Vagina (tissue), 2 donors: ENCODE measurements at regions not wholly inside any gene's neighbourhood (a gene's known extent, or its start where the extent isn't known, plus 50 kb on each side); places are given as distances from the start of the nearest gene placed in this dataset.

Source experiments
- DNase-seq, 2 donors: peaks; one replicate each; pipeline ENCODE4 v3.0.0-alpha.2; 2017; ENCODE audit errors: extremely low spot score in 2 of 2
- H3K27ac ChIP-seq: fragments of 200-600 bp; sonication (generic); one replicate; pipeline ENCODE4 v1.5.1; 2019
- H3K27me3 ChIP-seq: fragments of 200-600 bp; sonication (generic); one replicate; pipeline ENCODE4 v1.5.1; 2019
- H3K36me3 ChIP-seq, 2 donors: fragments of 200-600 bp; sonication (generic); one replicate each; pipeline ENCODE4 v1.5.1; 2017 to 2019
- H3K4me1 ChIP-seq: fragments of 200-600 bp; sonication (generic); one replicate; pipeline ENCODE4 v1.5.1; 2019
- H3K4me3 ChIP-seq, 2 donors: fragments of 200-600 bp; sonication (generic); 1 replicate in 1 of 2; 2 replicates in 1 of 2; pipeline ENCODE4 v1.5.1; 2016 to 2019
- H3K9me3 ChIP-seq: fragments of 200-600 bp; sonication (generic); one replicate; pipeline ENCODE4 v1.5.1; 2019
- POLR2A ChIP-seq, 2 donors: fragments of 450-650 bp; IDR thresholded peaks; one replicate each; pipeline ENCODE4 v1.6.1; 2017; ENCODE audit warnings: antibody characterized with exemption in 2 of 2, mild to moderate bottlenecking in 2 of 2, moderate library complexity in 2 of 2
- POLR2AphosphoS5 ChIP-seq, 2 donors: sonication (generic); formaldehyde crosslinking; IDR thresholded peaks; one replicate each; pipeline ENCODE4 v1.9.0; 2017; ENCODE audit warnings: antibody characterized with exemption in 2 of 2, mild to moderate bottlenecking in 2 of 2, low read depth in 1 of 2; ENCODE audit not compliant: insufficient read depth in 1 of 2
- intact Hi-C: fragments of 100-400 bp; cut with DNase I; formaldehyde crosslinking; loops from one replicate; pipeline ENCODE4 v1.15.1; 2023
- TF ChIP-seq, protein P1 (sequence below), 3 experiments: fragments of 450-650 bp in 2 of 3; fragments of 200-600 bp in 1 of 3; sonication (generic) in 1 of 3; IDR thresholded peaks; one replicate each; pipeline ENCODE4 v1.5.1; 2017 to 2019; ENCODE audit warnings: antibody characterized with exemption in 3 of 3, mild to moderate bottlenecking in 2 of 3, moderate library complexity in 2 of 3

DNA sequence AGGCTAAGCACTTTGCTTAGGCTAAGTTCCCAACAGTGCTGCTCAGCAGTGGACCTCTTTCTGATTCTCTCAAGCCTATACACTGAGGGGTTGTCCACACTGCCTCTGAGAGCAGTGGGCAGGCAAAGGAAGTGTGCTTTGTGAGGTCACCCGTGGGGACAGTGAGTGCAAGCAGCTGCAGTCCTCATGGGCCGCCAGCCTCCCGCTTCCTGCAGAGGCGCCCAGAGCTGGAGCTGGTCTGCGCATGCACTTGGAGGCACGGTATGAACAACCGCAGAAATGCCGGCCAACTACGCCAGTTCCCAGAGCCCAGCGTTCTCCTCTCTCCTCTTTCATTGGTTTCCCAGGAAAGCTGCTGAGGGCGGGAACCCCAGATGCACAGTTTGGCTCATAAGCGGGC lies 149.5 kb upstream of the DLX2 start:
- no peak for DNase-seq
- no peak for TF ChIP-seq POLR2AphosphoS5 (IDR thresholded peaks at IDR 0.05; ENCODE audit: insufficient read depth in 1 of 2, low read depth in 1 of 2)
- no peak for TF ChIP-seq POLR2A (IDR thresholded peaks at IDR 0.05)
- TF ChIP-seq, protein P1, sequence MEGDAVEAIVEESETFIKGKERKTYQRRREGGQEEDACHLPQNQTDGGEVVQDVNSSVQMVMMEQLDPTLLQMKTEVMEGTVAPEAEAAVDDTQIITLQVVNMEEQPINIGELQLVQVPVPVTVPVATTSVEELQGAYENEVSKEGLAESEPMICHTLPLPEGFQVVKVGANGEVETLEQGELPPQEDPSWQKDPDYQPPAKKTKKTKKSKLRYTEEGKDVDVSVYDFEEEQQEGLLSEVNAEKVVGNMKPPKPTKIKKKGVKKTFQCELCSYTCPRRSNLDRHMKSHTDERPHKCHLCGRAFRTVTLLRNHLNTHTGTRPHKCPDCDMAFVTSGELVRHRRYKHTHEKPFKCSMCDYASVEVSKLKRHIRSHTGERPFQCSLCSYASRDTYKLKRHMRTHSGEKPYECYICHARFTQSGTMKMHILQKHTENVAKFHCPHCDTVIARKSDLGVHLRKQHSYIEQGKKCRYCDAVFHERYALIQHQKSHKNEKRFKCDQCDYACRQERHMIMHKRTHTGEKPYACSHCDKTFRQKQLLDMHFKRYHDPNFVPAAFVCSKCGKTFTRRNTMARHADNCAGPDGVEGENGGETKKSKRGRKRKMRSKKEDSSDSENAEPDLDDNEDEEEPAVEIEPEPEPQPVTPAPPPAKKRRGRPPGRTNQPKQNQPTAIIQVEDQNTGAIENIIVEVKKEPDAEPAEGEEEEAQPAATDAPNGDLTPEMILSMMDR (IDR thresholded peaks at IDR 0.05) = no peak
- no peaks in the 10 kb centered on the region for H3K27me3 ChIP-seq
- H3K9me3 ChIP-seq = no peaks in the 10 kb centered on the region
- no peak overlapping the region for H3K27ac ChIP-seq
- H3K4me3 ChIP-seq = no peak overlapping the region
- intact Hi-C loops = no loop called here
- peaks cover 16% of the 10 kb centered on the region for H3K4me1 ChIP-seq
- H3K36me3 ChIP-seq = no peaks in the 10 kb centered on the region

DNA sequence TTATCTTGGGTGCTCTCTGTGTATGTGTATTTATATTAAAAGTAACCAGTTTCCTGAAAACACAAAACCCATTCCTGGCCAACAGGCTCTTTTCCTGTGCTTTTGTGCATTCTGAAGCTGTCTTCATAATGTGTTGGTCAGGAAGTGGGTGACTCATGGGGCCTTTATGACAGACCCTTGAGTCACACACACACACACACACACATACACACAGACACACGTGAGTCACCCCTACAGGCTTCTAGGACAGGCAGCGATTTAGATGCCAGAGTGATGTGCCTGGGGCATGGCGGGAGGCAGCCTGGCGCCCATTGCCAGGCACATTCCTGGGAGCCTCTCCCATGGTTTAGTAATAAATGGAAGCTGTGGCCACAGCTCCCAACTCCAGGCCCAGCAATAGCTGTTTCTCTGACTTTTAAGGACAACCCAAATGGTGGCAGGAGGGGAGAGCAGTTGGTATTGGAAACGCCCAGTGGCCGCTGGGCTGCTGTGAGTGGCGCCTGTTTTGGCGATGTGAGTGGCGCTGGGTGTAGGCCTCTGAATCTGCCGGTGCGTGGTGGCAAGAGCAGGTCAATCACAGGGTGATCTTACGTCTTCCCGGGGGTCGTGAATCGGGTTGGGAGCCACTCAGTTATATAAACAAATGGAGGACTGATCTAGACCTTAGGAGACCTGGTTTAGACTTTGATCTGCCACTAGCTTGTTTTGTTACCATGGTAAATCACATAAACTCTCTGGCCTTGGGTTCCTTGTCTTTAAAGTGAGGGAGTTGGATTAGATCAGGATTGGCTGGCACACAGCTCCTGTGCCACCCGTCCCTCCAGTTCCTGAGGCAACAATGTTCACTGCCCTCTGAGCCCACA lies 150.7 kb upstream of the DLX2 start:
- DNase-seq = no peak
- H3K4me3 ChIP-seq = no peak overlapping the region
- intact Hi-C loops = no loop called here
- H3K9me3 ChIP-seq = no peaks in the 10 kb centered on the region
- TF ChIP-seq POLR2A (IDR thresholded peaks at IDR 0.05) = no peak
- peak; percentile 70 to 88 for TF ChIP-seq POLR2AphosphoS5 (IDR thresholded peaks at IDR 0.05; ENCODE audit: insufficient read depth in 1 of 2, low read depth in 1 of 2)
- TF ChIP-seq, protein P1 (IDR thresholded peaks at IDR 0.05) = no peak
- H3K36me3 ChIP-seq = no peaks in the 10 kb centered on the region
- peak overlapping the region; percentile 64 for H3K27ac ChIP-seq
- no peaks in the 10 kb centered on the region for H3K27me3 ChIP-seq
- peaks cover 16% of the 10 kb centered on the region for H3K4me1 ChIP-seq

- no peak overlapping the region for H3K4me3 ChIP-seq
- no peaks in the 10 kb centered on the region for H3K9me3 ChIP-seq
- H3K36me3 ChIP-seq = no peaks in the 10 kb centered on the region
- no peak overlapping the region for H3K27ac ChIP-seq
- DNase-seq = no peak
- intact Hi-C loops = no loop called here
- H3K27me3 ChIP-seq = no peaks in the 10 kb centered on the region
- peaks cover 16% of the 10 kb centered on the region for H3K4me1 ChIP-seq
- no peak for TF ChIP-seq POLR2A (IDR thresholded peaks at IDR 0.05)
- TF ChIP-seq POLR2AphosphoS5 (IDR thresholded peaks at IDR 0.05; ENCODE audit: insufficient read depth in 1 of 2, low read depth in 1 of 2) = no peak
- TF ChIP-seq, protein P1 (IDR thresholded peaks at IDR 0.05) = no peak
Observed at GRCh38 chr2:172256886-172257285, 154.2 kb upstream of the DLX2 start.

- intact Hi-C loops = no loop called here
Observed at GRCh38 chr2:172259827-172260226, 157.1 kb upstream of the DLX2 start.

More at GRCh38 chr2:172259827-172260226, 157.1 kb upstream of the DLX2 start:
- Histone ChIP-seq H3K27me3 (no peaks in the 10 kb centered on the region), H3K27ac (no peak overlapping the region), H3K4me3 (no peak overlapping the region), H3K4me1 (peaks cover 7% of the 10 kb centered on the region), H3K36me3 (no peaks in the 10 kb centered on the region), H3K9me3 (no peaks in the 10 kb centered on the region)
- TF ChIP-seq POLR2A (IDR thresholded peaks at IDR 0.05) (no peak), POLR2AphosphoS5 (IDR thresholded peaks at IDR 0.05; ENCODE audit: insufficient read depth in 1 of 2, low read depth in 1 of 2) (no peak)
- TF ChIP-seq, protein P1 (IDR thresholded peaks at IDR 0.05) = no peak
- no peak for DNase-seq
